B cell (primary cell): ENCODE measurements at regions not wholly inside any gene's neighbourhood (a gene's known extent, or its start where the extent isn't known, plus 50 kb on each side); places are given as distances from the start of the nearest gene placed in this dataset.

ENCODE experiments used
- CTCF ChIP-seq: fragments of 200-600 bp; IDR thresholded peaks from one replicate; pipeline ENCODE4 v1.8.0; 2022; ENCODE audit warnings: antibody characterized with exemption, mild to moderate bottlenecking
- EZH2 ChIP-seq: IDR thresholded peaks from 2 replicates; pipeline ENCODE4 v1.6.1; 2012; ENCODE audit warnings: borderline replicate concordance, low read depth, mild to moderate bottlenecking, moderate library complexity, low read length; ENCODE audit not compliant: insufficient read depth, poor library complexity, severe bottlenecking

- TF ChIP-seq CTCF (no peak), EZH2 (no peak)
Observed at GRCh38 chr17:72397687-72398086, 276.9 kb downstream of the SOX9 start.
